ENCODE measurements at regions not wholly inside any gene's neighbourhood (a gene's known extent, or its start where the extent isn't known, plus 50 kb on each side); places are given as distances from the start of the nearest gene placed in this dataset.

DNA sequence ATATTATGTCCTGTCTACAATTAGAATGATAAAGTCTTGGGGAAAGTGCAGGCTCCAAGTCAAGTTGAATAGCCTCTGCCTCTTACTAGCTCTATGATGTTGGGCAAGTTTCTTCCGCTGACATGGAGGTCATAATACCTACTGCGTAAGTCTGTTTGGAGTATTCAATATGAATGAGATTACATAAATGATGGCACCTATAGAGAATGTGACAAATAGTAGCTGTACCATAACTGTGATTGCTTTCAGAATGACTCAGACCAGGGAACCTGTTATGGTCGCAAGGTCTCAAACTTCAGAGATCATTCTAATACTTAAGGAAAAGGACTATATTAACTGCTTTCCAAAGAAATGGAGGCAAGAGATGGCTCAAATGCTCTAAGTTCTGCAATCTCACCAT lies 94.0 kb upstream of the ABCA1 start:
- no peak for TF ChIP-seq GATA3 (IDR thresholded peaks at IDR 0.05; ENCODE audit: low read depth, low read length)
- TF ChIP-seq GATA2 (IDR thresholded peaks at IDR 0.05; ENCODE audit: low read depth, low read length), result no peak
